Activated CD8-positive, alpha-beta T cell treated with anti-CD3 and anti-CD28 coated beads for 36 hours (primary cell): ENCODE measurements at regions not wholly inside any gene's neighbourhood (a gene's known extent, or its start where the extent isn't known, plus 50 kb on each side); places are given as distances from the start of the nearest gene placed in this dataset.

Experiments
- ATAC-seq: fragments of 200-7000 bp; cut with Tn5 transposase; one replicate; pipeline ENCODE4 v1.10.0; 2021; ENCODE audit warnings: mild to moderate bottlenecking, moderate library complexity
- CTCF ChIA-PET: fragments of 350-600 bp; sonication (Branson Sonifier 250); formaldehyde crosslinking; loops from one replicate; lab custom pipeline; 2021; ENCODE audit warnings: antibody characterized with exemption; lab: Charles Lee
- POLR2A ChIA-PET: fragments of 350-600 bp; sonication (Branson Sonifier 250); formaldehyde crosslinking; loops from one replicate; lab custom pipeline; 2021; ENCODE audit warnings: antibody characterized with exemption; lab: Charles Lee
- DNase-seq: peaks from one replicate; pipeline ENCODE4 v3.0.0-alpha.2; 2020
- H3K27ac Mint-ChIP-seq: one replicate; pipeline ENCODE4 v1.8.0; 2021; ENCODE audit warnings: mild to moderate bottlenecking, mixed read lengths
- H3K27me3 Mint-ChIP-seq: one replicate; pipeline ENCODE4 v1.8.0; 2021; ENCODE audit warnings: mixed read lengths
- H3K36me3 Mint-ChIP-seq: one replicate; pipeline ENCODE4 v1.8.0; 2021; ENCODE audit warnings: low read depth, mixed read lengths
- H3K4me1 Mint-ChIP-seq: one replicate; pipeline ENCODE4 v1.8.0; 2021; ENCODE audit warnings: low read depth, mixed read lengths
- H3K4me3 Mint-ChIP-seq: one replicate; pipeline ENCODE4 v1.8.0; 2021; ENCODE audit warnings: mild to moderate bottlenecking, moderate library complexity, mixed read lengths
- H3K9me3 Mint-ChIP-seq: one replicate; pipeline ENCODE4 v1.8.0; 2021; ENCODE audit warnings: mixed read lengths
- CTCF ChIP-seq: fragments of 200-600 bp; IDR thresholded peaks from one replicate; pipeline ENCODE4 v1.8.0; 2022; ENCODE audit warnings: antibody characterized with exemption, mild to moderate bottlenecking
- intact Hi-C: fragments of 100-400 bp; cut with micrococcal nuclease; formaldehyde crosslinking; loops from one replicate; pipeline ENCODE4 v1.10.0; 2022

GRCh38 chr6:121897337-121897760, 461.9 kb downstream of the GJA1 start:
- intact Hi-C loops: no loop called here

GRCh38 chr6:121901432-121901831, 466.0 kb downstream of the GJA1 start:
- ChIA-PET CTCF (no interaction called here), POLR2A (no interaction called here)
- no peak overlapping the region for H3K4me3 Mint-ChIP-seq
- ATAC-seq (no peak), DNase-seq (no peak)
- H3K27me3 Mint-ChIP-seq: no peaks in the 10 kb centered on the region
- no peaks in the 10 kb centered on the region for H3K9me3 Mint-ChIP-seq
- intact Hi-C loops: no loop called here
- H3K27ac Mint-ChIP-seq: no peak overlapping the region
- H3K4me1 Mint-ChIP-seq: no peaks in the 10 kb centered on the region
- TF ChIP-seq CTCF: no peak
- no peaks in the 10 kb centered on the region for H3K36me3 Mint-ChIP-seq

More at GRCh38 chr6:121897337-121897760, 461.9 kb downstream of the GJA1 start:
- CTCF ChIA-PET: interaction anchor here (0.6 kb wide), 1 partner anchor 16 kb away, joined by 3 read pairs; no protein-coding TSS in a partner anchor
- Mint-ChIP-seq H3K9me3 (no peaks in the 10 kb centered on the region), H3K4me3 (no peak overlapping the region), H3K27me3 (no peaks in the 10 kb centered on the region), H3K4me1 (no peaks in the 10 kb centered on the region), H3K36me3 (no peaks in the 10 kb centered on the region), H3K27ac (no peak overlapping the region)
- ATAC-seq (no peak), DNase-seq (no peak)
- POLR2A ChIA-PET: no interaction called here
- no peak for TF ChIP-seq CTCF

- DNase-seq: no peak
- H3K36me3 Mint-ChIP-seq: no peaks in the 10 kb centered on the region
- no peak overlapping the region for H3K4me3 Mint-ChIP-seq
- no peaks in the 10 kb centered on the region for H3K27me3 Mint-ChIP-seq
- intact Hi-C loops: no loop called here
- ATAC-seq: no peak
- ChIA-PET POLR2A (no interaction called here), CTCF (interaction anchor here (0.9 kb wide), 1 partner anchor 55 kb away, joined by 3 read pairs; no protein-coding TSS in a partner anchor)
- peaks cover 8% of the 10 kb centered on the region for H3K9me3 Mint-ChIP-seq
- no peaks in the 10 kb centered on the region for H3K4me1 Mint-ChIP-seq
- no peak for TF ChIP-seq CTCF
- no peak overlapping the region for H3K27ac Mint-ChIP-seq
Measured at GRCh38 chr6:121904559-121904958, 469.1 kb downstream of the GJA1 start.

GRCh38 chr6:121912905-121913304, 477.5 kb downstream of the GJA1 start:
- no peak for TF ChIP-seq CTCF
- POLR2A ChIA-PET: no interaction called here
- Mint-ChIP-seq H3K4me1 (no peaks in the 10 kb centered on the region), H3K4me3 (no peak overlapping the region), H3K36me3 (no peaks in the 10 kb centered on the region), H3K9me3 (peaks cover 18% of the 10 kb centered on the region), H3K27me3 (no peaks in the 10 kb centered on the region), H3K27ac (no peak overlapping the region)
- intact Hi-C loops: no loop called here
- DNase-seq: no peak
- no peak for ATAC-seq
- CTCF ChIA-PET: no interaction called here

- no peak for TF ChIP-seq CTCF
- ChIA-PET POLR2A (no interaction called here), CTCF (no interaction called here)
- H3K4me3 Mint-ChIP-seq: no peak overlapping the region
- H3K36me3 Mint-ChIP-seq: no peaks in the 10 kb centered on the region
- no peaks in the 10 kb centered on the region for H3K4me1 Mint-ChIP-seq
- ATAC-seq (no peak), DNase-seq (no peak)
- no peaks in the 10 kb centered on the region for H3K9me3 Mint-ChIP-seq
- no peak overlapping the region for H3K27ac Mint-ChIP-seq
- intact Hi-C loops: no loop called here
- H3K27me3 Mint-ChIP-seq: no peaks in the 10 kb centered on the region
Measured at GRCh38 chr6:121917263-121917829, 481.9 kb downstream of the GJA1 start.
